ENCODE measurements at regions not wholly inside any gene's neighbourhood (a gene's known extent, or its start where the extent isn't known, plus 50 kb on each side); places are given as distances from the start of the nearest gene placed in this dataset.

GRCh38 chr1:218771931-218772330, 401.7 kb upstream of the LYPLAL1 start:
- no peaks in the 10 kb centered on the region for H3K27me3 ChIP-seq (ENCODE audit: insufficient read depth, low read length)
- no peak overlapping the region for H3K4me3 ChIP-seq (ENCODE audit: low read length)
- H3K4me1 ChIP-seq (ENCODE audit: insufficient read depth, low read length) = no peaks in the 10 kb centered on the region
- no peaks in the 10 kb centered on the region for H3K36me3 ChIP-seq (ENCODE audit: insufficient read depth, low read length)
- no peaks in the 10 kb centered on the region for H3K9me3 ChIP-seq (ENCODE audit: low read length)
- H2AFZ ChIP-seq (ENCODE audit: low read depth, low read length) = no peak overlapping the region

- no peak overlapping the region for H2AFZ ChIP-seq (ENCODE audit: low read depth, low read length)
- H3K36me3 ChIP-seq (ENCODE audit: insufficient read depth, low read length) = no peaks in the 10 kb centered on the region
- H3K27me3 ChIP-seq (ENCODE audit: insufficient read depth, low read length) = no peaks in the 10 kb centered on the region
- H3K4me3 ChIP-seq (ENCODE audit: low read length) = no peak overlapping the region
- no peaks in the 10 kb centered on the region for H3K4me1 ChIP-seq (ENCODE audit: insufficient read depth, low read length)
- no peaks in the 10 kb centered on the region for H3K9me3 ChIP-seq (ENCODE audit: low read length)
These were observed 401.1 kb upstream of the LYPLAL1 start for GRCh38 chr1:218772575-218772974.

GRCh38 chr1:218775501-218776021, 398.1 kb upstream of the LYPLAL1 start:
- Histone ChIP-seq H3K9me3 (ENCODE audit: low read length) (no peaks in the 10 kb centered on the region), H3K27me3 (ENCODE audit: insufficient read depth, low read length) (no peaks in the 10 kb centered on the region), H3K4me1 (ENCODE audit: insufficient read depth, low read length) (peaks cover 10% of the 10 kb centered on the region), H3K36me3 (ENCODE audit: insufficient read depth, low read length) (no peaks in the 10 kb centered on the region), H2AFZ (ENCODE audit: low read depth, low read length) (no peak overlapping the region), H3K4me3 (ENCODE audit: low read length) (no peak overlapping the region)

- H3K4me3 ChIP-seq (ENCODE audit: low read length) = no peak overlapping the region
- no peaks in the 10 kb centered on the region for H3K36me3 ChIP-seq (ENCODE audit: insufficient read depth, low read length)
- peaks cover 10% of the 10 kb centered on the region for H3K4me1 ChIP-seq (ENCODE audit: insufficient read depth, low read length)
- H3K27me3 ChIP-seq (ENCODE audit: insufficient read depth, low read length) = no peaks in the 10 kb centered on the region
- H3K9me3 ChIP-seq (ENCODE audit: low read length) = no peaks in the 10 kb centered on the region
- H2AFZ ChIP-seq (ENCODE audit: low read depth, low read length) = no peak overlapping the region
These were observed 395.2 kb upstream of the LYPLAL1 start for GRCh38 chr1:218778257-218779126.

- no peaks in the 10 kb centered on the region for H3K9me3 ChIP-seq (ENCODE audit: low read length)
- H3K27me3 ChIP-seq (ENCODE audit: insufficient read depth, low read length) = no peaks in the 10 kb centered on the region
- no peak overlapping the region for H3K4me3 ChIP-seq (ENCODE audit: low read length)
- H2AFZ ChIP-seq (ENCODE audit: low read depth, low read length) = no peak overlapping the region
- H3K4me1 ChIP-seq (ENCODE audit: insufficient read depth, low read length) = peaks cover 10% of the 10 kb centered on the region
- no peaks in the 10 kb centered on the region for H3K36me3 ChIP-seq (ENCODE audit: insufficient read depth, low read length)
These were observed 394.2 kb upstream of the LYPLAL1 start for GRCh38 chr1:218779341-218780100.

GRCh38 chr1:218783131-218783530, 390.5 kb upstream of the LYPLAL1 start:
- Histone ChIP-seq H2AFZ (ENCODE audit: low read depth, low read length) (no peak overlapping the region), H3K4me1 (ENCODE audit: insufficient read depth, low read length) (peaks cover 17% of the 10 kb centered on the region)

DNA sequence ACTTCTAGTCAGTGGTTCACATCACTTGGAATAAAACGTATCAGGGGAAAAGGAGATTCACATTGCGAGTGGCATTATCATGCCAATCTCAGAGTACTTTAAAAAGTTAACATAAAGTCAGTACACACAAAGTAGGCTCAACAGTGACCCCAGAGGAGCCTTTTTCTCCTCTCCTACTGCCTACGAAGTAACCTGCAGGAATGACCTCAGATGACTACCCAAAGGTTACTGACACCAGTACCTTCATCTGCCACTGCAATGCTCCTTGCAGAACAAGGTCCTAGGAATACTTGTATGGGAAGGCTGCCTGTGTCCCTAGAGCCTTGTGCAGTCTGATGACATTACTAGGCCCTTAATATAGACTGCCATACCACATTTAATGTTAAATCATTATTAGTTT, 389.8 kb upstream of the LYPLAL1 start:
- H3K4me1 ChIP-seq (ENCODE audit: insufficient read depth, low read length) = peaks cover 12% of the 10 kb centered on the region
- no peak overlapping the region for H2AFZ ChIP-seq (ENCODE audit: low read depth, low read length)
- no peak overlapping the region for H3K4me3 ChIP-seq (ENCODE audit: low read length)
- no peaks in the 10 kb centered on the region for H3K36me3 ChIP-seq (ENCODE audit: insufficient read depth, low read length)
- no peaks in the 10 kb centered on the region for H3K9me3 ChIP-seq (ENCODE audit: low read length)
- no peaks in the 10 kb centered on the region for H3K27me3 ChIP-seq (ENCODE audit: insufficient read depth, low read length)

More at GRCh38 chr1:218783131-218783530, 390.5 kb upstream of the LYPLAL1 start:
- Histone ChIP-seq H3K36me3 (ENCODE audit: insufficient read depth, low read length) (no peaks in the 10 kb centered on the region), H3K4me3 (ENCODE audit: low read length) (no peak overlapping the region), H3K27me3 (ENCODE audit: insufficient read depth, low read length) (no peaks in the 10 kb centered on the region), H3K9me3 (ENCODE audit: low read length) (no peaks in the 10 kb centered on the region)

GRCh38 chr1:218785928-218786327, 387.8 kb upstream of the LYPLAL1 start:
- Histone ChIP-seq H3K27me3 (ENCODE audit: insufficient read depth, low read length) (no peaks in the 10 kb centered on the region), H3K36me3 (ENCODE audit: insufficient read depth, low read length) (no peaks in the 10 kb centered on the region), H3K4me3 (ENCODE audit: low read length) (no peak overlapping the region), H3K9me3 (ENCODE audit: low read length) (no peaks in the 10 kb centered on the region), H2AFZ (ENCODE audit: low read depth, low read length) (no peak overlapping the region), H3K4me1 (ENCODE audit: insufficient read depth, low read length) (peaks cover 7% of the 10 kb centered on the region)

DNA sequence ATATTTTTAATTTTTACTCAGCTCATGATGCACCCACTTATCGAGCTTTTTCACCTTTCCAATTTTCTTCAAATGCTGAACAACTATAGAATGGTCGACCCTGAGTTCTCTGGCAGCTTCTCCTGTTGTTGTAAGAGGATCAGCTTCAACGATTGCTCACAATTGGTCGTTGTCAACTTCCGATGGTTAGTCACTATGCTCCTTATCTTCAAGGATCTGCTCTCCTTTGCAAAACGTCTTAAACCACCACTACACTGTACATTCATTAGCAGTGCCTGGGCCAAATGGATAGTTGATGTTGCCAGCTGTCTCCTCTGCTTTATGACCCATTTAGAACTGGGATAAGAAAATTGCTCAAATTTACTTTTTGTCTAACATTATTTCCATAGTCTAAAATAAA, 385.9 kb upstream of the LYPLAL1 start:
- Histone ChIP-seq H3K36me3 (ENCODE audit: insufficient read depth, low read length) (no peaks in the 10 kb centered on the region), H2AFZ (ENCODE audit: low read depth, low read length) (no peak overlapping the region), H3K27me3 (ENCODE audit: insufficient read depth, low read length) (no peaks in the 10 kb centered on the region), H3K4me1 (ENCODE audit: insufficient read depth, low read length) (peaks cover 7% of the 10 kb centered on the region), H3K4me3 (ENCODE audit: low read length) (no peak overlapping the region), H3K9me3 (ENCODE audit: low read length) (no peaks in the 10 kb centered on the region)

- H2AFZ ChIP-seq (ENCODE audit: low read depth, low read length) = no peak overlapping the region
- no peaks in the 10 kb centered on the region for H3K9me3 ChIP-seq (ENCODE audit: low read length)
- no peaks in the 10 kb centered on the region for H3K4me1 ChIP-seq (ENCODE audit: insufficient read depth, low read length)
- no peaks in the 10 kb centered on the region for H3K27me3 ChIP-seq (ENCODE audit: insufficient read depth, low read length)
- H3K36me3 ChIP-seq (ENCODE audit: insufficient read depth, low read length) = no peaks in the 10 kb centered on the region
- H3K4me3 ChIP-seq (ENCODE audit: low read length) = no peak overlapping the region
These were observed 376.9 kb upstream of the LYPLAL1 start for GRCh38 chr1:218796773-218797172.

DNA sequence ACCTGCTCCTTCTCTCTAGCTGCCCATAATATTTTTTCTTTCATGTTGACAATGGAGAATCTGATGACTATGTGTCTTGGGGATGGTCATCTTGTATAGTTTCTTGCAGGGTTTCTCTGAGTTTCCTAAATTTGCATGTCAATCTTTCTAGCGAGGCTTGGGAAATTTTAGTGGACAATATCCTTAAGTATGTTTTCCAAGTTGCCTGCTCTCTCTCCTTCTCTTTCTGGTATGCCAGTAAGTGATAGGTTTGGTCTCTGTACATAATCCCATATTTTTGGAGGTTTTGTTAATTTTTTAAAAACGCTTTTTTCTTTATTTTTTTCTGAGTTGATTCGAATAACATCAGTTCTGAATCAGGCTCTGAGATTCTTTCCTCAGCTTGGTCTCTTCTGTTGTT, 370.9 kb upstream of the LYPLAL1 start:
- Histone ChIP-seq H3K9me3 (ENCODE audit: low read length) (no peaks in the 10 kb centered on the region), H3K4me3 (ENCODE audit: low read length) (no peak overlapping the region), H3K4me1 (ENCODE audit: insufficient read depth, low read length) (no peaks in the 10 kb centered on the region), H3K27me3 (ENCODE audit: insufficient read depth, low read length) (no peaks in the 10 kb centered on the region), H3K36me3 (ENCODE audit: insufficient read depth, low read length) (no peaks in the 10 kb centered on the region), H2AFZ (ENCODE audit: low read depth, low read length) (no peak overlapping the region)

- Histone ChIP-seq H3K27me3 (ENCODE audit: insufficient read depth, low read length) (no peaks in the 10 kb centered on the region), H3K4me1 (ENCODE audit: insufficient read depth, low read length) (no peaks in the 10 kb centered on the region), H2AFZ (ENCODE audit: low read depth, low read length) (no peak overlapping the region), H3K9me3 (ENCODE audit: low read length) (no peaks in the 10 kb centered on the region), H3K36me3 (ENCODE audit: insufficient read depth, low read length) (no peaks in the 10 kb centered on the region), H3K4me3 (ENCODE audit: low read length) (no peak overlapping the region)
These were observed 370.2 kb upstream of the LYPLAL1 start for GRCh38 chr1:218803351-218803997.

All from neuron (in vitro differentiated cells).